ENCODE measurements at regions not wholly inside any gene's neighbourhood (a gene's known extent, or its start where the extent isn't known, plus 50 kb on each side); places are given as distances from the start of the nearest gene placed in this dataset.
"Not testable (repeated sequence)": the region's sequence is repeated elsewhere in the genome, so short reads cannot be mapped to it uniquely, and the experiment has no call there.

- no peak for DNase-seq
These were observed 211.2 kb upstream of the LRIG3 start for GRCh38 chr12:59131462-59131861.

GRCh38 chr12:59122784-59123183 lies 202.5 kb upstream of the LRIG3 start:
- no peak for DNase-seq

- DNase-seq, result no peak
These were observed 201.1 kb upstream of the LRIG3 start for GRCh38 chr12:59121451-59121850.

- no peak for DNase-seq
These were observed 199.4 kb upstream of the LRIG3 start for GRCh38 chr12:59119676-59120075.

- DNase-seq, result no peak
These were observed 198.1 kb upstream of the LRIG3 start for GRCh38 chr12:59118356-59118755.

GRCh38 chr12:59115995-59116394 lies 195.7 kb upstream of the LRIG3 start:
- DNase-seq, result no peak

- DNase-seq, result no peak
These were observed 195.2 kb upstream of the LRIG3 start for GRCh38 chr12:59115526-59115925.

DNA sequence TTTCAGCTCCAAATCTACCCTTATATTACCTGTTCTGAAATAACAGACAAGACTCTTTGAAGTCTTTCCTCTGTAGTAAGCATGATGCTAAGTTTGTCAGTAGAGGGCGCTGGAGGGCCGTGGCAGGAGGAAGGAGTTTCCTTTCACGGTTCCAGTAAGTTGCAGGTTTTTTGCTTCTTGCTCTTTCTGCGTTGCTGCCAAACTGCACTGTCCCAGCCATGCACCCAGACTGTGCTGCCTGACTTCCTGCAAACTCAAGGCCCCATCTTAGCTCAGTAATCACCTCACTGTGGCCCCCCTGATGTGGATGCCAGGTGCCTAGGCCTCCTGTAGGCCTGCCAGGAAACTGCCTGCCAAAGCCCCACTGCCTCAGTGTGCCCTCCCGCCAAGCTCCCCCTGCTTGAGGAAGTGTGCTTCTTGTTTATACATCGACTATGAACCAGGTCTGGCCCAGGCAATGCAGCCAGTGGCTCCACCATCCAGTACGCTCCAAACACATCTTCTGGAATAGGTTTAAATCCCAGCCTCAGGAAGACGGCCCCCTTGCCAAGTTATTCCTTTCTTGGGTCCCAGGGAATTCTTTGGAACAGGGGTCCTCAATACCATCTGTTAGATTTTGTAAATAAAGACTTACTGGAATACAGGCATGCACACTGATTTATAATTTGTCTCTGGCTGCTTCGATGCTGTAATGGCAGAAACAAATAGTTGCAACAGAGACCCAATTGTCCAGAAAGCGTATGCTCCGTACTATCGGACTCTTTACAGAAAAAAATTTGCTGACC lies 193.7 kb upstream of the LRIG3 start:
- peak; percentile 66 for DNase-seq

DNA sequence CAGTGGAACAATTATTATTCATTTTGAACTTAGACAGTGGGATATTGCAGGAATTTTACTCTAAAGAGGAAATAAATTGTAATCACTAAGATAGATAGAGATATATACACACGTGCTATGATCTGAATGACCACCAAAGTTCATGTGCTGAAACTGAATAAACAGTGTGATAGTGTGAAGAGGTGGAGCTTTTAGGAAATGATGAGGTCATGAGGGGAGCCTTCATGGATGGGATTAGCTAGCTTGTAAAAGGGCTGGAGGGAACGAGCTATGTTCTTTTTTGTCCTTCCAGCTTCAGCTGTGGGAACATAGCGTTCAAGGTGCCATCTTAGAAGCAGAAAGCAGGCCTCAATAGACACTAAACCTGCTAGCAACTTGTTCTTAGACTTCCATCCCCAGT lies 191.5 kb upstream of the LRIG3 start:
- DNase-seq, result no peak

- DNase-seq, result not testable (repeated sequence)
These were observed 188.2 kb upstream of the LRIG3 start for GRCh38 chr12:59108516-59108915.

GRCh38 chr12:59100585-59100984 lies 180.3 kb upstream of the LRIG3 start:
- DNase-seq, result no peak

GRCh38 chr12:59097876-59098275 lies 177.6 kb upstream of the LRIG3 start:
- no peak for DNase-seq

DNA sequence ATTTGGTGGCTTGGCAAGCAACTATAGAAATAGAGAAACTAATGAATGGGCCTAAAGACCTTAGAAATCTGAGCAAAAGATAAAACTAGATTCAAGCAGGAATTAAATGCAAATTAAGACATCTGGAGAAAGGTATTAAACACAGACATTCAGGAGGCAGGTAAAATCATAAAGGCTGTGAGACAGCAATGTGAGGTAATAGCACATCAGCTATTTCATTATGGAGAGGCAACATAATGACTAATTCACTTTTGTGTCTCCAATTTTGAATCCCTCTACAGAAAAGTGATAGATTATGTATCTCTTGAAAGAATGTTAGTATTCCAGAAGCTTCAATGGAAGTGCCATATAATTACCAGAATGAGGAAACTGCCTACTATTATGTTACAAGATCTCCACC lies 175.9 kb upstream of the LRIG3 start:
- DNase-seq, result no peak

DNA sequence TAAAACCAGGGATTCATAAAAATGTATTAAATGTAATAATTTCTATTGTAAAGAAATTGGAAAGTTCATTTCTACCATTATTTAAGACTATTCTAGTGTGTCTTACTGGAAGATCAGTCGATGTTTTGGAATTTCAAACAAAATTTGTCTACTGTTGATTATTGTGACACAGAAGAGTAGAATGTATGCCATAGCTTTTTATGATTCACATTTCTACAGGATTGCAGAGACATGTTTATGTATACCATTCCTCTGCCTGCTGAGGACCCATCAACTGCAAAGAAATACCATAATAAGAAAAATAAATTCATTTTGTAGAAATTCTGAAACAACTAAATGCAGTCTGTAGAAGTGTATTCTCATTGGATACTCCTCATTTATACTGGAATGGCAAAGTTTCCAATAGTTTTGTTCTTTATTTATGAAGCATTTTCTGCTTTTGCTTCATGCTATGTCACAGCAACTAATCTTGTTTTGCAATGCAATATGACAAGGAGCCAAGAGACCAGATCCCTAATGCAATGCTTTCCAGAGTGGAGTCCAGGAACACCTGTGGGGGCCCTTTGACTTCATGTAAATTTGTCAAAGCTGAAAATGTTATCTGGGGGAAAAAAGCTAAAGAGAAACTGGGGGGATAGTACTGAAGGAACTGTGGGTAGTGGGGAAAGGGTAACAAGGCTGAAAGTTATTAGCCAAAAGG lies 172.9 kb upstream of the LRIG3 start:
- DNase-seq, result no peak

DNA sequence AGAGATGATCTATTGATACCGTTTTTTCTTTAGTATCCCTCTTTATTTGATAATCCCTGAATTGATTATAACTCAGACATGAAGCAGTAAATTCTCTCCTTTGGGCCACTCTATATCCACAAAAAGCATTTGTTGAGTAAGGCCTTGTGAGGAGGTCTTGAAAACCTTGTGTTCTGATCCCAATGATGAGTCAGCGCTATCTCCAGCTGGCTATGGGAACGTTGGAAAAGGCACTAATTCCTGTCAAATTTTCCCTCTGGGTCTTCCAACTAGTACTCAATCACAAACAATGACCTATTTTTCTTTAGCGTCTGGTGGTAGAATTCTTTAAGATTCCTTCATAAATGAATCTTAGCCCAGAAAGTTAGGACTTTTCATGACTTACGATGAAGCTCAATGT lies 168.4 kb upstream of the LRIG3 start:
- no peak for DNase-seq

GRCh38 chr12:59087691-59088090 lies 167.4 kb upstream of the LRIG3 start:
- no peak for DNase-seq

GRCh38 chr12:59087077-59087673 lies 166.9 kb upstream of the LRIG3 start:
- peak; percentile 38 for DNase-seq

DNA sequence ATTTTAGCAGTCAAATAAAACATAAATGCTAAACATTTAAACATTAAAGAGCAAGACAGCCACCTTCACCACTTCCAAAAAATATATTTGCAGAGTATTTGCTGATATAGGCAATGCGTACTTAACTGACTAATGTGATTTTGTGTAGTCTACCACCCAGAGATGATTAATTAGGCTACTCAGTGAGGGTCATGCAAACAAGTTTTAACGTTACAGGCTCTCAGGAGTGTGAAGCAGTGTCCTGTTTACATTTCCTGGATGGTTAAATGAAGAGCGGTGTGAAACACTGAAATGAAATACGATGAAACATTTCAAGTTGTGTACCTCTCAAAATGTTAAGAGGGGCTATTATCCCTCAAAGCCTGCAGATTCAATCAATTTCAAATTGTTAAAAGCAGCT lies 165.8 kb upstream of the LRIG3 start:
- peak; percentile 89 for DNase-seq

GRCh38 chr12:59085690-59086089 lies 165.4 kb upstream of the LRIG3 start:
- peak; percentile 83 for DNase-seq

DNA sequence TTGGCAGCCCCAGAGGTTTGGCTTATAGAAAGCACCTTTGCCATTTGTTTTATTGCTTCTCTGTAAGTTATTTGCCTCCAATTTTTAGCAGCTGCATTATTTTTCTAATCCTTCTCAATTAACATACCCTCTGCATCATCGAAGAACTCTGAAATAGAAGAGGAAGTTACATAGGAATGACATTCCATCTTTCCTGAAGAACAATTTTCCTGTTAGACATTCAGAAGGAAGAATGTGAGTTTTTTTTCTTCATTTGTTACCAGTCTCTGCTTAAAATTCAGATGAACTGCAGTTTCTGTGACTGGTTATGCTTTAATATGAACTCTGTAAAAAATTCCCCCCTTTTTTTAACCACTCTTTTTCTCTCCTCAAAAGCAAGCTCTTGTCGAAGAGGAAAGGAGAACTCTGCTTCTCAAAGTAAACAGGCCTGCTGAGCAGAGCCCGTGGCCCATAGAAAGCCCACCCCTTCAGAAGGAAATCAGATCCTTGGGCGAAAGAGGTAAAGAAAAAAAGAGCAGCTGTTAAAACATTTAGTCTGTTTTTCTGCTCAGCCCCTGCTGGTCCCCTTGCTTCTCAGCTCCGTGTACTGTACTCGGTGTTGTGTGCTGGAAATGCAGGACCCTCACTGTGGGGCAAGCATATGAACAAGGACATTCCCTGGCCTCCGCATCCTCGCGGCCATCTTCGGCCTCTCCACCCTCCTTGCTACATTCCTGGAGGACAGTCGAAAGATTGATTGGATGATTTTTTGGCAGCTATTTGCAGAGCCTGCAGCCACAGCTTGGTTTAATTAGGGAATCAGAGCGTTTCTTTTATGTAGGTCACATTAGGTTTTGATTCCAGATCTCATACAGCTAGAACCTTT lies 164.4 kb upstream of the LRIG3 start:
- DNase-seq, result peak; percentile 53

DNA sequence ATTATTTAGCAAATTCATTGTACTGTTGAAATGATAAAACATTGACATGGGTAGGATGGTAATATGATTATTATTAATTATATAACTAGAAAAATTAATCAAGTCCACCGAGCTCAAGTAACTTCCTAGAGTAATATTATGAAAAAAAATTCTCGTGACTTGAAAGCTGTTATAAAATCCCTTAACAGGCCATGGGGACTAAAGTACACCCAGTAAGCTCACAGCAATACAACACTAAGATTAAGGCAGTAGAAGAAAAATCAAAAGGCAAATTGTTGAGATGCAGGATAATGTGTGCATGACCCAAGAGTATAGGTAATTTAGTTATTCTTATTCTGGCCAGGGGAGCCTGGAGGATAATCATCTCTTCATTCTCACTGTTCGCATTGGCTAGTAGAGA lies 162.6 kb upstream of the LRIG3 start:
- DNase-seq, result no peak

DNA sequence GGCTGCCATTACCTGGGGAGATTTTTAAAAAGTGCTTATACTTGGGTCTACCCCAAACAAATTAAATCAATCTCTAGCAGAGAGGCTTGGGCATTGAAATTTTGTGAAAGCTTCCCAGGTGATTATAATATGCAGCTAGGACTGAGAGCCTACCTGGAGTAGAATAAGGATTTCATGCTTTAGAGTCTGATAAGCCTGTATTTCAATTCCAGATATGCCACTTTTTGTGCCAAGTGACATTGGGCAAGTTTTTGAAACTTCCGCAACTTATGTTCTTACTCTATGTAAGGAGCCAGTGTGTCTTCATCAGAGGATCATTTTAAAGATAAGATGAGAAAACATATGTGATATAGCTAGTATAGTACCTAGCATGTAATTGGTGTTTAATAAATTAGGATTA lies 159.8 kb upstream of the LRIG3 start:
- DNase-seq, result no peak

GRCh38 chr12:59079472-59079871 lies 159.2 kb upstream of the LRIG3 start:
- DNase-seq, result no peak
